H9 (cell line): ENCODE measurements at regions not wholly inside any gene's neighbourhood (a gene's known extent, or its start where the extent isn't known, plus 50 kb on each side); places are given as distances from the start of the nearest gene placed in this dataset.

Experiments used
- DNase-seq: peaks from one replicate; pipeline ENCODE4 v3.0.0-alpha.2; 2017
- H2AFZ ChIP-seq: one replicate; pipeline ENCODE4 v1.6.1; 2013; ENCODE audit warnings: mild to moderate bottlenecking, low read length, control low read depth, moderate library complexity
- H2AK5ac ChIP-seq: 2 replicates; pipeline ENCODE4 v1.6.1; 2013; ENCODE audit warnings: low read length, control low read depth, mixed read lengths; ENCODE audit not compliant: insufficient read length
- H2BK120ac ChIP-seq: one replicate; pipeline ENCODE4 v1.6.1; 2013; ENCODE audit warnings: low read depth, mild to moderate bottlenecking, low read length, control low read depth, inconsistent platforms; ENCODE audit not compliant: poor library complexity, severe bottlenecking
- H2BK12ac ChIP-seq: 2 replicates; pipeline ENCODE4 v1.6.1; 2013; ENCODE audit warnings: low read length, control low read depth, mixed read lengths, low read depth; ENCODE audit not compliant: insufficient read length
- H2BK15ac ChIP-seq: 2 replicates; pipeline ENCODE4 v1.6.1; 2013; ENCODE audit warnings: low read depth, low read length, control low read depth
- H2BK20ac ChIP-seq: one replicate; pipeline ENCODE4 v1.6.1; 2013; ENCODE audit warnings: low read depth, mild to moderate bottlenecking, low read length, control low read depth, inconsistent platforms; ENCODE audit not compliant: poor library complexity, severe bottlenecking
- H2BK5ac ChIP-seq: 2 replicates; pipeline ENCODE4 v1.6.1; 2013; ENCODE audit warnings: low read length, control low read depth, mixed read lengths; ENCODE audit not compliant: insufficient read length
- H3K14ac ChIP-seq: 2 replicates; pipeline ENCODE4 v1.6.1; 2013; ENCODE audit warnings: low read length, control low read depth; ENCODE audit not compliant: insufficient read depth
- H3K18ac ChIP-seq: 2 replicates; pipeline ENCODE4 v1.6.1; 2013; ENCODE audit warnings: low read depth, mild to moderate bottlenecking, mixed read lengths, low read length, control low read depth; ENCODE audit not compliant: insufficient read length
- H3K23ac ChIP-seq: 2 replicates; pipeline ENCODE4 v1.6.1; 2013; ENCODE audit warnings: low read length, control low read depth, mixed read lengths, low read depth; ENCODE audit not compliant: insufficient read length
- H3K23me2 ChIP-seq: 2 replicates; pipeline ENCODE4 v1.6.1; 2013; ENCODE audit warnings: low read depth, mild to moderate bottlenecking, mixed read lengths, low read length, control low read depth; ENCODE audit not compliant: insufficient read length, poor library complexity, severe bottlenecking
- H3K27ac ChIP-seq: 2 replicates; pipeline ENCODE4 v1.5.1; 2013; ENCODE audit warnings: low read length, control low read depth, mixed read lengths, low read depth; ENCODE audit not compliant: insufficient read length
- H3K27me3 ChIP-seq: 2 replicates; pipeline ENCODE4 v1.6.1; 2013; ENCODE audit warnings: low read length, control low read depth, inconsistent platforms; ENCODE audit not compliant: insufficient read depth
- H3K4ac ChIP-seq: 2 replicates; pipeline ENCODE4 v1.6.1; 2013; ENCODE audit warnings: low read depth, mild to moderate bottlenecking, control low read depth, inconsistent platforms, low read length, moderate library complexity
- H3K4me1 ChIP-seq: 2 replicates; pipeline ENCODE4 v1.6.1; 2013; ENCODE audit warnings: low read length, control low read depth, inconsistent platforms; ENCODE audit not compliant: insufficient read depth
- H3K4me2 ChIP-seq: 2 replicates; pipeline ENCODE4 v1.6.1; 2013; ENCODE audit warnings: low read length, control low read depth, mixed read lengths; ENCODE audit not compliant: insufficient read length, insufficient read depth
- H3K56ac ChIP-seq: 2 replicates; pipeline ENCODE4 v1.6.1; 2013; ENCODE audit warnings: low read depth, mild to moderate bottlenecking, mixed read lengths, low read length, control low read depth; ENCODE audit not compliant: insufficient read length
- H3K79me1 ChIP-seq: 2 replicates; pipeline ENCODE4 v1.6.1; 2013; ENCODE audit warnings: low read depth, mild to moderate bottlenecking, moderate library complexity, low read length, control low read depth, inconsistent platforms; ENCODE audit not compliant: insufficient read depth, poor library complexity, severe bottlenecking
- H3K79me2 ChIP-seq: 2 replicates; pipeline ENCODE4 v1.6.1; 2013; ENCODE audit warnings: low read length, control low read depth, inconsistent platforms; ENCODE audit not compliant: insufficient read depth
- H3K9ac ChIP-seq: 2 replicates; pipeline ENCODE4 v1.6.1; 2013; ENCODE audit warnings: low read length, control low read depth, mixed read lengths; ENCODE audit not compliant: insufficient read length; ENCODE audit errors: extremely low read depth
- H3K9me3 ChIP-seq: one replicate; pipeline ENCODE4 v1.6.1; 2013; ENCODE audit warnings: low read depth, low read length, inconsistent platforms; ENCODE audit not compliant: control insufficient read depth
- H3T11ph ChIP-seq: one replicate; pipeline ENCODE4 v1.6.1; 2013; ENCODE audit warnings: mild to moderate bottlenecking, low read length, control low read depth, inconsistent platforms
- H4K20me1 ChIP-seq: one replicate; pipeline ENCODE4 v1.6.1; 2013; ENCODE audit not compliant: control insufficient read depth, insufficient read length, insufficient read depth
- H4K5ac ChIP-seq: 2 replicates; pipeline ENCODE4 v1.6.1; 2013; ENCODE audit warnings: low read depth, mild to moderate bottlenecking, mixed read lengths, low read length, control low read depth; ENCODE audit not compliant: insufficient read length
- H4K8ac ChIP-seq: replicated peaks from 2 replicates; pipeline ENCODE4 v1.6.1; 2013; ENCODE audit warnings: low read length, control low read depth, mixed read lengths, low read depth; ENCODE audit not compliant: insufficient read length
- H4K91ac ChIP-seq: 2 replicates; pipeline ENCODE4 v1.6.1; 2013; ENCODE audit warnings: low read depth, mild to moderate bottlenecking, moderate library complexity, mixed read lengths, low read length, control low read depth; ENCODE audit not compliant: insufficient read length
- H3K27ac Mint-ChIP-seq, 3 experiments: 2 replicates in 2 of 3; 3 replicates in 1 of 3; pipeline ENCODE4 v1.8.0; 2020 to 2021; ENCODE audit warnings: mixed read lengths in 3 of 3, mild to moderate bottlenecking in 1 of 3, moderate library complexity in 1 of 3
- H3K27me3 Mint-ChIP-seq: 2 replicates; pipeline ENCODE4 v1.8.0; 2021; ENCODE audit warnings: low read depth, mild to moderate bottlenecking, moderate library complexity, mixed read lengths
- H3K36me3 Mint-ChIP-seq, 3 experiments: 2 replicates in 2 of 3; 3 replicates in 1 of 3; pipeline ENCODE4 v1.8.0; 2020 to 2021; ENCODE audit warnings: low read depth in 3 of 3, mixed read lengths in 3 of 3; ENCODE audit not compliant: insufficient read depth in 1 of 3
- H3K4me1 Mint-ChIP-seq, 2 experiments: 2 replicates each; pipeline ENCODE4 v1.8.0; 2020; ENCODE audit warnings: mixed read lengths in 2 of 2
- H3K4me3 Mint-ChIP-seq, 2 experiments: 2 replicates in 1 of 2; 3 replicates in 1 of 2; pipeline ENCODE4 v1.8.0; 2020 to 2021; ENCODE audit warnings: mild to moderate bottlenecking in 2 of 2, mixed read lengths in 2 of 2, moderate library complexity in 1 of 2
- H3K9me3 Mint-ChIP-seq, 2 experiments: 2 replicates in 1 of 2; 3 replicates in 1 of 2; pipeline ENCODE4 v1.8.0; 2020; ENCODE audit warnings: mild to moderate bottlenecking in 2 of 2, mixed read lengths in 2 of 2, moderate library complexity in 1 of 2
- WGBS: extraction: QIAGEN DNeasy Blood & Tissue Kit; methylation state at CpG from one replicate; pipeline ENCODE4 v1.1.7; 2013; ENCODE audit warnings: missing lambda C conversion rate, low lambda C conversion rate, mixed read lengths; ENCODE audit not compliant: insufficient read length; ENCODE audit errors: extremely low coverage; 5-methylcytosine and 5-hydroxymethylcytosine counted together
- TF ChIP-seq, protein P1 (sequence below): fragments of 200-600 bp; sonication (generic); conservative IDR thresholded peaks from 3 replicates; pipeline ENCODE4 v1.8.0; 2021; ENCODE audit warnings: antibody characterized with exemption, mild to moderate bottlenecking

DNA sequence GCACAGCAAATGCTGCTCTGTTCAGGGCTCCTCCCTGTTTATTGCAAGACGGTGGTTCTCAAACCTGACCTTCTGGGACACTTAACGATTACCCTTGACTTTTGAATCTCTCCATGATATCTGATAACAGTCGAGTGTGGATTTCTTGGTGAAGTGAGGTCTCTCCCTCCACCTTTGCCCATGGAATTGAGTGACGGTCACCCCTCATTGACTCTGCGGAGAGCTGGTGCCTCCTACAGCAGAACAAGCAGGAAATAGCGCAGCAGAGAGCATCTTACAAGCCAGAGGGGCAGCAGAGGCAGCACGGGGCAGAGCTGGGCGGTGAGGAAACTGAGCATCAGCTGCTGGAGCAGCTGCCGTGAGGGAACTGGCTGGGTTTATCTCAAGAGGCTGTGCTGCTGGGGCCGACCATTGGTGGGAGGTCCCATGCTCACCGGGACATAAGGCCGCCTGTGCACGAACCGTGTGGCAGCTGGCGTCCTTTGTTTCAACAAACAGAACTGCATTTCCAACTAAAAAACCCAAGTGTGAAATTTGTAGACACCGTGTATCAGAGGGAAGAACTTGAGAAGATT is 189.8 kb downstream of the MTRR start:
- peaks cover 9% of the 10 kb centered on the region for H3K4me1 ChIP-seq
- H3K9me3 ChIP-seq: no peaks in the 10 kb centered on the region
- no peak overlapping the region for H4K5ac ChIP-seq
- no peak overlapping the region for H3K4me2 ChIP-seq
- DNase-seq: no peak
- no peak overlapping the region for H3K23ac ChIP-seq
- no peak overlapping the region for H2AK5ac ChIP-seq
- H3K4me1 Mint-ChIP-seq: peaks cover 24 to 33% of the 10 kb centered on the region in 2 experiments
- no peaks in the 10 kb centered on the region for H3K79me2 ChIP-seq
- H3K4me3 Mint-ChIP-seq: no peak overlapping the region
- H2BK5ac ChIP-seq: no peak overlapping the region
- no peak overlapping the region for H2BK120ac ChIP-seq
- no peak overlapping the region for H3K18ac ChIP-seq
- TF ChIP-seq, protein P1, sequence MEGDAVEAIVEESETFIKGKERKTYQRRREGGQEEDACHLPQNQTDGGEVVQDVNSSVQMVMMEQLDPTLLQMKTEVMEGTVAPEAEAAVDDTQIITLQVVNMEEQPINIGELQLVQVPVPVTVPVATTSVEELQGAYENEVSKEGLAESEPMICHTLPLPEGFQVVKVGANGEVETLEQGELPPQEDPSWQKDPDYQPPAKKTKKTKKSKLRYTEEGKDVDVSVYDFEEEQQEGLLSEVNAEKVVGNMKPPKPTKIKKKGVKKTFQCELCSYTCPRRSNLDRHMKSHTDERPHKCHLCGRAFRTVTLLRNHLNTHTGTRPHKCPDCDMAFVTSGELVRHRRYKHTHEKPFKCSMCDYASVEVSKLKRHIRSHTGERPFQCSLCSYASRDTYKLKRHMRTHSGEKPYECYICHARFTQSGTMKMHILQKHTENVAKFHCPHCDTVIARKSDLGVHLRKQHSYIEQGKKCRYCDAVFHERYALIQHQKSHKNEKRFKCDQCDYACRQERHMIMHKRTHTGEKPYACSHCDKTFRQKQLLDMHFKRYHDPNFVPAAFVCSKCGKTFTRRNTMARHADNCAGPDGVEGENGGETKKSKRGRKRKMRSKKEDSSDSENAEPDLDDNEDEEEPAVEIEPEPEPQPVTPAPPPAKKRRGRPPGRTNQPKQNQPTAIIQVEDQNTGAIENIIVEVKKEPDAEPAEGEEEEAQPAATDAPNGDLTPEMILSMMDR: no peak
- H2AFZ ChIP-seq: no peak overlapping the region
- no peaks in the 10 kb centered on the region for H4K20me1 ChIP-seq
- H3T11ph ChIP-seq: no peak overlapping the region
- 0 out of 7 replicates have a peak overlapping the region, but pooled peaks of 1 of the 3 experiments have one; percentile 26 for H3K27ac Mint-ChIP-seq
- peaks cover 8% of the 10 kb centered on the region; the same call in 1 of the 2 replicates for H3K27me3 Mint-ChIP-seq
- H2BK20ac ChIP-seq: no peak overlapping the region
- peaks cover 6% of the 10 kb centered on the region for H3K23me2 ChIP-seq
- no peak overlapping the region for H3K9ac ChIP-seq
- H2BK12ac ChIP-seq: no peak overlapping the region
- no peaks in the 10 kb centered on the region for H3K79me1 ChIP-seq
- no peaks in the 10 kb centered on the region for H3K9me3 Mint-ChIP-seq
- H3K36me3 Mint-ChIP-seq: no peaks in the 10 kb centered on the region
- no CpG with 5 or more reads among the region's 16 CpGs for WGBS
- H3K56ac ChIP-seq: no peak overlapping the region
- no peak overlapping the region for H2BK15ac ChIP-seq
- no peak overlapping the region for H4K91ac ChIP-seq
- no peak overlapping the region; the same call in 1 of the 2 replicates for H3K14ac ChIP-seq
- no peak overlapping the region for H3K27ac ChIP-seq
- H3K4ac ChIP-seq: no peak overlapping the region
- H3K27me3 ChIP-seq: no peaks in the 10 kb centered on the region
- H4K8ac ChIP-seq: no peak overlapping the region
